LNCaP clone FGC (cell line): ENCODE measurements at regions not wholly inside any gene's neighbourhood (a gene's known extent, or its start where the extent isn't known, plus 50 kb on each side); places are given as distances from the start of the nearest gene placed in this dataset.

Experiments used
- DNase-seq: peaks from one replicate; pipeline ENCODE4 v3.0.0-alpha.2; 2011; ENCODE audit warnings: low read depth
- H3K4me3 ChIP-seq: 2 replicates; pipeline ENCODE4 v1.5.1; 2011; ENCODE audit warnings: mild to moderate bottlenecking, low read depth, low read length, control low read depth
- TF ChIP-seq, protein P1 (sequence below): IDR thresholded peaks from 2 replicates; pipeline ENCODE4 v1.5.1; 2012; ENCODE audit warnings: mild to moderate bottlenecking; ENCODE audit not compliant: control insufficient read depth, insufficient read depth; ENCODE audit errors: extremely low read depth

DNA sequence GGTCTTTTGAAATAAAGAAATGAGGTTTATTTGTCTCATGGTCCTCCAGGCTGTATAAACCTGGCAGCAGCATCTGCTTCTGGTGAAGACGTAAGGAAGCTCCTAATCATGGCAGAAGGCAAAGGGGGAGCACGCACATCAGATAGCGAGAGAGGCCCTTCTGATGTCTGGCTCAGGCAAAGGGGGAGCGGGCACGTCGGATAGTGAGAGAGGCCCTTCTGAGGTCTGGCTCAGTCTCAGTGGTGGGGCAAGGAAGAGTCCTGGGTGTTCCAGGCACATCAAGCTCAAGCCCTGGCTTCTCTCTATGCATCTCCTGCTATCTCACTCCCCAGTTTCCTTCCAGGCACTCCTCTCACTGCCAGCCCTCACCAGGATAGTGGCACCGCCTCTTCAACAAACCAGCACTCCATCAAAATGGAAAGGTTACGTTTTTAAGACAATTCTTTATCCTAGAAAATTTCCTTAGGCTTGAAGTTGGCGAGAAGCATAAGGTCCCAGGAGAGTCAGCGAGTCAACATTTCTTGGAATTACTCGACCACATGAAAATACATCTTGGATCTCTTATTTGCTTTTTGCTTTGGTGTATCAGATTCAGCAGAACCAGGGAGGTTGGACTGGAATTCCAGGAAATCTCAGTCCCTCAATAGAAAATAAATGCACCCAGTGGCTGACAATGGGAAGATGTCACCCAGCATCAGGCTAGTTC, 189.6 kb upstream of the TMEM132C start:
- TF ChIP-seq, protein P1, sequence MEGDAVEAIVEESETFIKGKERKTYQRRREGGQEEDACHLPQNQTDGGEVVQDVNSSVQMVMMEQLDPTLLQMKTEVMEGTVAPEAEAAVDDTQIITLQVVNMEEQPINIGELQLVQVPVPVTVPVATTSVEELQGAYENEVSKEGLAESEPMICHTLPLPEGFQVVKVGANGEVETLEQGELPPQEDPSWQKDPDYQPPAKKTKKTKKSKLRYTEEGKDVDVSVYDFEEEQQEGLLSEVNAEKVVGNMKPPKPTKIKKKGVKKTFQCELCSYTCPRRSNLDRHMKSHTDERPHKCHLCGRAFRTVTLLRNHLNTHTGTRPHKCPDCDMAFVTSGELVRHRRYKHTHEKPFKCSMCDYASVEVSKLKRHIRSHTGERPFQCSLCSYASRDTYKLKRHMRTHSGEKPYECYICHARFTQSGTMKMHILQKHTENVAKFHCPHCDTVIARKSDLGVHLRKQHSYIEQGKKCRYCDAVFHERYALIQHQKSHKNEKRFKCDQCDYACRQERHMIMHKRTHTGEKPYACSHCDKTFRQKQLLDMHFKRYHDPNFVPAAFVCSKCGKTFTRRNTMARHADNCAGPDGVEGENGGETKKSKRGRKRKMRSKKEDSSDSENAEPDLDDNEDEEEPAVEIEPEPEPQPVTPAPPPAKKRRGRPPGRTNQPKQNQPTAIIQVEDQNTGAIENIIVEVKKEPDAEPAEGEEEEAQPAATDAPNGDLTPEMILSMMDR, result no peak
- no peak for DNase-seq

DNA sequence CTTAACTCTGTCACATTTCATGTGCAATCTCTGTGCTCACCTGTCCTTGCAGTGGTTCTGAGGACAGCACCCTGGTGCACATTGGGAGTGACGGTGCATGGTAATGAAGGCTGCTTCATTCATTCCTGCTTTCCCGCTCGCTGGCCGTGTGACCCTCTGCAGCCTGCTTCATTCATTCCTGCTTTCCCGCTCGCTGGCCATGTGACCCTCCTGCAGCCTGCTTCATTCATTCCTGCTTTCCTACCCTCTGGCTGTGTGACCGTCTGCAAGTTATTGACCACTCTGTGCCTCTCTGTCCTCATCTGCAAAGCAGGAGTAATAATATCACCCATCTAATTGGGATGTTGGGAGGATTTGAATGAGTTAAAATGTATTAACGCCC, 189.1 kb upstream of the TMEM132C start:
- DNase-seq, result no peak
- no peak overlapping the region for H3K4me3 ChIP-seq
- TF ChIP-seq, protein P1, result no peak

More for the DNA sequence above, 189.6 kb upstream of the TMEM132C start:
- H3K4me3 ChIP-seq, result no peak overlapping the region

DNA sequence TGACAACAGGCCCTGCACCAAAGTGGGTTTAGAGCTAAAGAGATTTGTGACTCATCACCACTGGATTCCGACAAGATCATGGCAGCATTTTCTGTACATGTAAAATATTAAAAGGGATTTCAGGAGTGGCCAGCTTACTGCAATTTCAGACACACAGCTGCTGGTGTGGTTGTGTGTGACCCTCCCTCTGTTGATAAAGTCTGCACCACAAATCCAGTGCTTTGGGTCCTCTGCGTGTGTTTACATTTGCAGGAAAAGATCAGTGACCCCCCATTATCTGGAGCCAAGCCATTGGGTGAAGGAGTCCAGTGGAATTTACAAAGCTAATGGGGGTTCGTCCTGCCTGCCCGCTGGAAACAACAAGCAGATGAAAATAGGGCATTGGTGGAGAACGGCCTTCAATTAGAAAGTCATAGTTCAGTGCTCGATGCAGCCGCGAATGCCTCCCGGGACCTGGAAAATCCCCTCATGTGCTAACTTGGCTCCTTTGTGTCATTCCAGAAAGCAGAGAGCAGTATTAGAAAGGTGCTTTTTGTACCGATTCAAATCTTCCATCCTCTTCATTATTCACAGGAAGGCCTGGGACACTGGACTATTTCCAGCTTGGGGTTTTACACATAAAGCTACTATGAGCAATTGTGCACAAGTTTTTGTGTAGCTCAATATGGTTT, 188.5 kb upstream of the TMEM132C start:
- DNase-seq, result no peak
- no peak overlapping the region for H3K4me3 ChIP-seq
- TF ChIP-seq, protein P1, result no peak

DNA sequence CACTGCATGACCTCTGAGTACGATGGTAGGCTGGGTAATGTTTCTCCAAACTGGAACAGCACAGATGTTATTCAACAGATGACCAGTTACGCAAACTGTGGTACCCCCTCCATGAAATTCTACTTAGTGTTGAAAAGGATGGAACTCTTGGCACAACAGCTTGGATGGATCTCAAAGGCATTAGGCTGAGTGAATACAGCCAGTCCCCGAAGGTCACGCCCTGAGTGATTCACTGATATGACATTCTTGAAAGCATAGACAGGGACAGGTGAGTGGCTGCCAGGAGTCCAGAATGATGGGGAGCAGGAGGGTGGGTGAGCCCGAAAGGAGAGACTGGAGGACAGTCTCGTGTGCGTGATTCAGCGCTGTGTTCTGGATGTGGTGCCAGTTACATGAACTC, 187.5 kb upstream of the TMEM132C start:
- no peak overlapping the region for H3K4me3 ChIP-seq
- TF ChIP-seq, protein P1, result no peak
- no peak for DNase-seq

DNA sequence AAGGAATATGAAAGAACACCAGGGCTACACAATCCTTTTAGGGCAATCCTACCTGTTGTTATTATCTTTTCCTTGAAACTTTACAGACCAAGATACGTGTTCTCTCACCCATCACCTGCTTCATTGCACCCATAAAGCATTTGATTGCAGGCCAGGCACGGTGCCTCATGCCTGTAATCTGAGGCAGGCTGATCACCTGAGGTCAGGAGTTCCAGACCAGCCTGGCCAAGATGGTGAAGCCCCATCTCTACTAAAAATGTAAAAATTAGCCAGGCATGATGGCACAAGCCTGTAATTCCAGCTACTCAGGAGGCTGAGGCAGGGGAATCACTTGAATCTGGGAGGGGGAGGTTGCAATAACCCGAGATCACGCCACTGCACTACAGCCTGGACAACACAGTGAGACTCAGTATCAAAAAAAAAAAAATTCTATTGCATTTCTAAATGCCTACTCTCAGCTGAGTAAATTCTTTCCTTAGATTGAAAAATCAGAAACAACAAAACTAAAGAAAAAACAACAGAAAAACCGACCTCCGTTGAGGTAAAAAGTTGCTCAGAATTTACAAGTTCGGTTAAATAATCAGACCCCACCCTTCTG, 183.7 kb upstream of the TMEM132C start:
- no peak for DNase-seq
- TF ChIP-seq, protein P1, result no peak
- H3K4me3 ChIP-seq, result no peak overlapping the region

DNA sequence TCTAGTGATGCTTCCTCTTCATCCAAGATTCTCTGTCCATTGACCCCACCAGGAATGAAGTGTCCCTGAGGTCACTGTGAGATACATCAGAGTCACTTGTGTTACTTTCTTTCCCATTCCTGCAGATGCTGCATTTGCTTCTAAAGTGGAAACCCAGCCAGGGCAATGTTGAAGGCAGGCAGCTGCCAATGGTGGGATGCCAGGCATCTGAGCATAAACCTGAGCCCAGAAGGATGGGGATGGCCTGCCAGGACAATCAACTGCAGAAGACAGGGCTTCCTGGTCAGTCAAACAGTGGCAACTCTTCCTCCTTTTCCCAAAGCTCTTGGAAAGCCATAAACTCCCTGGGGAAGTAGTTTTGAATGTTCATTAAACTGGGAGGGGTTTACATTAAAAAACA, 178.0 kb upstream of the TMEM132C start:
- TF ChIP-seq, protein P1, result no peak
- DNase-seq, result no peak
- H3K4me3 ChIP-seq, result no peak overlapping the region

DNA sequence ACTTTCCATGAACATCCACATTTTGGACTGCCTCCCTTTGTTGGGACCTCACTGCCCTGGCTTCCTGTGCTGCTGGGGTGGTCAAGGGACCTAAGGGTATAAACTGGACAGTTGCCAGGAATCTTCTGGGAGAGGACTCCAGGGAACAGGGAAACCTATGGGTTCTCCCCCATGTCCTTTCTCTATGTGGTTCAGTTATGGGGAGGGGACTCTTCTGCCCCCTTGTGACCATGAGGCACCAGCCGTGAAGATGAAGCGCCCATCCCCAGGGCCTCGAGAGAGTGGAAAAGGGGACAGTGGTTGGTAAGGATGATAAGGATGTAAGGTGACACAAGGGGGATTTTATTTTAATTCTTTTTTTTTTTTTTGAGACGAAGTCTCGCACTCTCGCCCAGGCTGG, 177.0 kb upstream of the TMEM132C start:
- H3K4me3 ChIP-seq, result no peak overlapping the region
- TF ChIP-seq, protein P1, result no peak
- no peak for DNase-seq
